ENCODE measurements at regions not wholly inside any gene's neighbourhood (a gene's known extent, or its start where the extent isn't known, plus 50 kb on each side); places are given as distances from the start of the nearest gene placed in this dataset.

- no peak overlapping the region for H3K27ac ChIP-seq (ENCODE audit: low read depth, low read length)
- no peaks in the 10 kb centered on the region for H3K36me3 ChIP-seq (ENCODE audit: control insufficient read depth in 5 of 5, insufficient read depth in 5 of 5, low read length in 5 of 5)
- H3K27me3 ChIP-seq (ENCODE audit: control insufficient read depth in 5 of 5, insufficient read depth in 4 of 5, low read length in 5 of 5): peaks cover 6 to 13% (median 10%) of the 10 kb centered on the region in 5 donors
- peaks cover 0 to 5% (median 4%) of the 10 kb centered on the region in 5 donors for H3K9me3 ChIP-seq (ENCODE audit: control insufficient read depth in 5 of 5, low read length in 5 of 5)
- H3K9ac ChIP-seq (ENCODE audit: low read length in 5 of 5): no peak overlapping the region
- H3K4me3 ChIP-seq (ENCODE audit: low read depth in 1 of 5, low read length in 5 of 5): no peak overlapping the region
- no peaks in the 10 kb centered on the region for H3K4me1 ChIP-seq (ENCODE audit: control insufficient read depth in 5 of 5, insufficient read depth in 5 of 5, low read length in 5 of 5)
Observed at GRCh38 chr12:114186241-114187002, 219.5 kb downstream of the TBX5 start.

- H3K27ac ChIP-seq (ENCODE audit: low read depth, low read length): no peak overlapping the region
- no peak overlapping the region for H3K9ac ChIP-seq (ENCODE audit: low read length in 5 of 5)
- no peaks in the 10 kb centered on the region for H3K4me1 ChIP-seq (ENCODE audit: control insufficient read depth in 5 of 5, insufficient read depth in 5 of 5, low read length in 5 of 5)
- peaks cover 4 to 10% (median 9%) of the 10 kb centered on the region in 5 donors for H3K27me3 ChIP-seq (ENCODE audit: control insufficient read depth in 5 of 5, insufficient read depth in 4 of 5, low read length in 5 of 5)
- H3K36me3 ChIP-seq (ENCODE audit: control insufficient read depth in 5 of 5, insufficient read depth in 5 of 5, low read length in 5 of 5): no peaks in the 10 kb centered on the region
- no peak overlapping the region for H3K4me3 ChIP-seq (ENCODE audit: low read depth in 1 of 5, low read length in 5 of 5)
- peaks cover 0 to 5% (median 0%) of the 10 kb centered on the region in 5 donors for H3K9me3 ChIP-seq (ENCODE audit: control insufficient read depth in 5 of 5, low read length in 5 of 5)
Observed at GRCh38 chr12:114185036-114185435, 218.9 kb upstream of the RBM19 start.

- H3K27ac ChIP-seq (ENCODE audit: low read depth, low read length): no peak overlapping the region
- no peaks in the 10 kb centered on the region for H3K36me3 ChIP-seq (ENCODE audit: control insufficient read depth in 5 of 5, insufficient read depth in 5 of 5, low read length in 5 of 5)
- H3K4me1 ChIP-seq (ENCODE audit: control insufficient read depth in 5 of 5, insufficient read depth in 5 of 5, low read length in 5 of 5): no peaks in the 10 kb centered on the region
- no peaks in the 10 kb centered on the region for H3K9me3 ChIP-seq (ENCODE audit: control insufficient read depth in 5 of 5, low read length in 5 of 5)
- H3K9ac ChIP-seq (ENCODE audit: low read length in 5 of 5): no peak overlapping the region
- H3K27me3 ChIP-seq (ENCODE audit: control insufficient read depth in 5 of 5, insufficient read depth in 4 of 5, low read length in 5 of 5): no peaks in the 10 kb centered on the region
- no peak overlapping the region for H3K4me3 ChIP-seq (ENCODE audit: low read depth in 1 of 5, low read length in 5 of 5)
Observed at GRCh38 chr12:114174326-114174725, 208.2 kb upstream of the RBM19 start.

- H3K27me3 ChIP-seq (ENCODE audit: control insufficient read depth in 5 of 5, insufficient read depth in 4 of 5, low read length in 5 of 5): peaks cover 0 to 5% (median 0%) of the 10 kb centered on the region in 5 donors
- no peaks in the 10 kb centered on the region for H3K4me1 ChIP-seq (ENCODE audit: control insufficient read depth in 5 of 5, insufficient read depth in 5 of 5, low read length in 5 of 5)
- H3K9ac ChIP-seq (ENCODE audit: low read length in 5 of 5): no peak overlapping the region
- H3K4me3 ChIP-seq (ENCODE audit: low read depth in 1 of 5, low read length in 5 of 5): no peak overlapping the region
- no peaks in the 10 kb centered on the region for H3K9me3 ChIP-seq (ENCODE audit: control insufficient read depth in 5 of 5, low read length in 5 of 5)
- H3K36me3 ChIP-seq (ENCODE audit: control insufficient read depth in 5 of 5, insufficient read depth in 5 of 5, low read length in 5 of 5): no peaks in the 10 kb centered on the region
- H3K27ac ChIP-seq (ENCODE audit: low read depth, low read length): no peak overlapping the region
Observed at GRCh38 chr12:114172135-114172534, 206.0 kb upstream of the RBM19 start.

DNA sequence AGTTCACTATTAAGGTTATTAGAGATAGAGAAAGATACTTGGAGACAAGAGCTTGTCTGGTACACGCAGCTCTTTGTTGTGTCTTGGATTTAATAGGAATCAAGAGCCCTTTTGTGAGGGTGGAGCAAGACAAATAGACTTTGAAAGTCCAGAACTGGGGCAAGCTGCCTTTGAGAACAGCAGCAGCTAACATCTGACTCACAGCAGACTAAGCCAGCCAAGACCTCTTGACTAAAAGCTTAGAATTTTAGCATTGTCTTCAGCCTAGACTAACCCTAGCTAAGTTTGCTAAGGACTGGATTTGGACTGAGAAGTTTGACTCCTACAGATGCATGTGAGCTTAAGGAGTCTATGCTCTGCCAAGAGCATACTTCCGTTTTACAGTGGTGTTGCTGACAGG lies 201.9 kb upstream of the RBM19 start:
- H3K4me1 ChIP-seq (ENCODE audit: control insufficient read depth in 5 of 5, insufficient read depth in 5 of 5, low read length in 5 of 5): peaks cover 0 to 3% (median 0%) of the 10 kb centered on the region in 5 donors
- H3K27me3 ChIP-seq (ENCODE audit: control insufficient read depth in 5 of 5, insufficient read depth in 4 of 5, low read length in 5 of 5): peaks cover 0 to 13% (median 2%) of the 10 kb centered on the region in 5 donors
- no peaks in the 10 kb centered on the region for H3K9me3 ChIP-seq (ENCODE audit: control insufficient read depth in 5 of 5, low read length in 5 of 5)
- H3K36me3 ChIP-seq (ENCODE audit: control insufficient read depth in 5 of 5, insufficient read depth in 5 of 5, low read length in 5 of 5): no peaks in the 10 kb centered on the region
- no peak overlapping the region for H3K27ac ChIP-seq (ENCODE audit: low read depth, low read length)
- H3K4me3 ChIP-seq (ENCODE audit: low read depth in 1 of 5, low read length in 5 of 5): no peak overlapping the region
- no peak overlapping the region for H3K9ac ChIP-seq (ENCODE audit: low read length in 5 of 5)

- no peaks in the 10 kb centered on the region for H3K9me3 ChIP-seq (ENCODE audit: control insufficient read depth in 5 of 5, low read length in 5 of 5)
- H3K4me3 ChIP-seq (ENCODE audit: low read depth in 1 of 5, low read length in 5 of 5): no peak overlapping the region
- no peak overlapping the region for H3K27ac ChIP-seq (ENCODE audit: low read depth, low read length)
- H3K27me3 ChIP-seq (ENCODE audit: control insufficient read depth in 5 of 5, insufficient read depth in 4 of 5, low read length in 5 of 5): peaks cover 0 to 13% (median 2%) of the 10 kb centered on the region in 5 donors
- no peaks in the 10 kb centered on the region for H3K36me3 ChIP-seq (ENCODE audit: control insufficient read depth in 5 of 5, insufficient read depth in 5 of 5, low read length in 5 of 5)
- H3K9ac ChIP-seq (ENCODE audit: low read length in 5 of 5): no peak overlapping the region
- peaks cover 0 to 3% (median 0%) of the 10 kb centered on the region in 5 donors for H3K4me1 ChIP-seq (ENCODE audit: control insufficient read depth in 5 of 5, insufficient read depth in 5 of 5, low read length in 5 of 5)
Observed at GRCh38 chr12:114167431-114167830, 201.3 kb upstream of the RBM19 start.

- no peak overlapping the region for H3K4me3 ChIP-seq (ENCODE audit: low read depth in 1 of 5, low read length in 5 of 5)
- peaks cover 0 to 13% (median 2%) of the 10 kb centered on the region in 5 donors for H3K27me3 ChIP-seq (ENCODE audit: control insufficient read depth in 5 of 5, insufficient read depth in 4 of 5, low read length in 5 of 5)
- peaks cover 0 to 3% (median 0%) of the 10 kb centered on the region in 5 donors for H3K4me1 ChIP-seq (ENCODE audit: control insufficient read depth in 5 of 5, insufficient read depth in 5 of 5, low read length in 5 of 5)
Observed at GRCh38 chr12:114166362-114166761, 200.2 kb upstream of the RBM19 start.

DNA sequence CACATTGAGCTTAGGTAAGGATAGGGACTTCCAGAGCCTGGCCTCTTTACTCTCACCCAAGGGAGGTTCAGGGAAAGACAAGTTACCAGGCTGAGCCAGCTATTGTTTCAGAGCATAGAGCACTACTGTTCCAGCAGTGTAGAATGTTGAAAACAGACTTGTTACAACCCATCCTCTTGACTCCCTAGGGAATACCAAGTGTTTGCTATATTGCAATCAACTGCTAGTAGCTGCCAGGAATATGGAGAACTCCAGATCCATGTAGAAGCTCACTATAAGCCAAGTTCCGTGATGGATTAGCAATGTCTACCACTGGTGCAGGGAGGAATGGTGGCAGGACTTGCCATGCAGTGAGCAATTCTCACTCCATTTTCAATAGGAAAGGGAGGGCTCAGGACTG lies 199.8 kb upstream of the RBM19 start:
- no peak overlapping the region for H3K27ac ChIP-seq (ENCODE audit: low read depth, low read length)
- H3K36me3 ChIP-seq (ENCODE audit: control insufficient read depth in 5 of 5, insufficient read depth in 5 of 5, low read length in 5 of 5): no peaks in the 10 kb centered on the region
- H3K9ac ChIP-seq (ENCODE audit: low read length in 5 of 5): no peak overlapping the region
- H3K9me3 ChIP-seq (ENCODE audit: control insufficient read depth in 5 of 5, low read length in 5 of 5): no peaks in the 10 kb centered on the region
- peaks cover 0 to 13% (median 2%) of the 10 kb centered on the region in 5 donors for H3K27me3 ChIP-seq (ENCODE audit: control insufficient read depth in 5 of 5, insufficient read depth in 4 of 5, low read length in 5 of 5)
- H3K4me1 ChIP-seq (ENCODE audit: control insufficient read depth in 5 of 5, insufficient read depth in 5 of 5, low read length in 5 of 5): peaks cover 0 to 3% (median 0%) of the 10 kb centered on the region in 5 donors
- H3K4me3 ChIP-seq (ENCODE audit: low read depth in 1 of 5, low read length in 5 of 5): no peak overlapping the region

More at GRCh38 chr12:114166362-114166761, 200.2 kb upstream of the RBM19 start:
- Histone ChIP-seq H3K36me3 (ENCODE audit: control insufficient read depth in 5 of 5, insufficient read depth in 5 of 5, low read length in 5 of 5) (no peaks in the 10 kb centered on the region), H3K9ac (ENCODE audit: low read length in 5 of 5) (no peak overlapping the region), H3K27ac (ENCODE audit: low read depth, low read length) (no peak overlapping the region), H3K9me3 (ENCODE audit: control insufficient read depth in 5 of 5, low read length in 5 of 5) (no peaks in the 10 kb centered on the region)

DNA sequence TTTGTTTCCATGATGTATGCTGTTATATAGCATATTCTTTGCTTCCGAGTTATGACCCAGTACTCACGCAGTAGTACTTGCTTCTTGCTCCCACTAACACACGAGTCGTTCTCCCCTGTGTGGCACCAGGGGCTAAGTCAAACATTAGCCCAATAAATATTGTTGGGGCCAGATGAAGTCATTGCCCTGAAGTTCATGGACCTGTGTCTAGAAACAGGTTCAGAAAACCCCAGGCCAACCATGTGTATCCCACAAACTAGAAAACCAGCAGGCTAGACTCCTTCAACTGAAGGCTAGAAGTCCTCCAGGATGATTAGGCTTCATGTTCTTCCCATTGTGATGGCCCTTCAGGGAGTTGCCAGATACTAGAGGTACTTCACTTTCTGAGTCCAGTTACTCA lies 198.2 kb upstream of the RBM19 start:
- no peak overlapping the region for H3K4me3 ChIP-seq (ENCODE audit: low read depth in 1 of 5, low read length in 5 of 5)
- H3K4me1 ChIP-seq (ENCODE audit: control insufficient read depth in 5 of 5, insufficient read depth in 5 of 5, low read length in 5 of 5): peaks cover 0 to 3% (median 0%) of the 10 kb centered on the region in 5 donors
- no peaks in the 10 kb centered on the region for H3K9me3 ChIP-seq (ENCODE audit: control insufficient read depth in 5 of 5, low read length in 5 of 5)
- no peaks in the 10 kb centered on the region for H3K36me3 ChIP-seq (ENCODE audit: control insufficient read depth in 5 of 5, insufficient read depth in 5 of 5, low read length in 5 of 5)
- H3K9ac ChIP-seq (ENCODE audit: low read length in 5 of 5): no peak overlapping the region
- peaks cover 0 to 13% (median 2%) of the 10 kb centered on the region in 5 donors for H3K27me3 ChIP-seq (ENCODE audit: control insufficient read depth in 5 of 5, insufficient read depth in 4 of 5, low read length in 5 of 5)
- H3K27ac ChIP-seq (ENCODE audit: low read depth, low read length): no peak overlapping the region

DNA sequence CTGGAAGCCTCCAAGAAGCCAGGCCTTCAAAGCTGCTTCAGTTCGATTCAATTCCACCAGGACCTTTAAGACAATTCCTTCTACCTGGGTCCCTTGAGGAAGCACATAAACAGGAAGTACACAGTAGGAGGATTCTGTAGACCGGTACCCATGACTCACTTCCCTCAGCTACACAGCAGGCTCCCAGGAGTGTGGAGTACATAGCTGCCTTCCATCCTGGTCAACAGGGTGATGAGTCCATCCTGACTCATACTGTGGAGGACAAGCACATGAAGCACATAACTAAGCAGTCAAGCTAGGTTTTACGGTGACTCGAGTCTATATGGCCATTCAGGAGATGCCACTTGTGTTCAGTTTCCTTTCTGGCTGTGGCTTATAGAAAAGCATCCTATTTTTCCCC lies 197.6 kb upstream of the RBM19 start:
- H3K9me3 ChIP-seq (ENCODE audit: control insufficient read depth in 5 of 5, low read length in 5 of 5): no peaks in the 10 kb centered on the region
- no peak overlapping the region for H3K27ac ChIP-seq (ENCODE audit: low read depth, low read length)
- H3K27me3 ChIP-seq (ENCODE audit: control insufficient read depth in 5 of 5, insufficient read depth in 4 of 5, low read length in 5 of 5): peaks cover 0 to 13% (median 2%) of the 10 kb centered on the region in 5 donors
- H3K4me3 ChIP-seq (ENCODE audit: low read depth in 1 of 5, low read length in 5 of 5): no peak overlapping the region
- H3K9ac ChIP-seq (ENCODE audit: low read length in 5 of 5): no peak overlapping the region
- H3K4me1 ChIP-seq (ENCODE audit: control insufficient read depth in 5 of 5, insufficient read depth in 5 of 5, low read length in 5 of 5): peaks cover 0 to 3% (median 0%) of the 10 kb centered on the region in 5 donors
- H3K36me3 ChIP-seq (ENCODE audit: control insufficient read depth in 5 of 5, insufficient read depth in 5 of 5, low read length in 5 of 5): no peaks in the 10 kb centered on the region
